ENCODE measurements at regions not wholly inside any gene's neighbourhood (a gene's known extent, or its start where the extent isn't known, plus 50 kb on each side); places are given as distances from the start of the nearest gene placed in this dataset.

GRCh38 chr3:105162448-105162847, 204.3 kb upstream of the ALCAM start:
- no peak for TF ChIP-seq POLR2A (IDR thresholded peaks at IDR 0.05)
- no peak for TF ChIP-seq CTCF (IDR thresholded peaks at IDR 0.05)
